Activated CD4-positive, alpha-beta T cell treated with anti-CD3 and anti-CD28 coated beads, Interleukin-2, amount 50 U/mL, for 24 hours (primary cell): ENCODE measurements at regions not wholly inside any gene's neighbourhood (a gene's known extent, or its start where the extent isn't known, plus 50 kb on each side); places are given as distances from the start of the nearest gene placed in this dataset.

ENCODE experiments used
- DNase-seq, 2 donors: peaks; one replicate each; pipeline ENCODE4 v3.0.0-alpha.2; 2020; ENCODE audit warnings: low read depth in 1 of 2, low spot score in 1 of 2

DNA sequence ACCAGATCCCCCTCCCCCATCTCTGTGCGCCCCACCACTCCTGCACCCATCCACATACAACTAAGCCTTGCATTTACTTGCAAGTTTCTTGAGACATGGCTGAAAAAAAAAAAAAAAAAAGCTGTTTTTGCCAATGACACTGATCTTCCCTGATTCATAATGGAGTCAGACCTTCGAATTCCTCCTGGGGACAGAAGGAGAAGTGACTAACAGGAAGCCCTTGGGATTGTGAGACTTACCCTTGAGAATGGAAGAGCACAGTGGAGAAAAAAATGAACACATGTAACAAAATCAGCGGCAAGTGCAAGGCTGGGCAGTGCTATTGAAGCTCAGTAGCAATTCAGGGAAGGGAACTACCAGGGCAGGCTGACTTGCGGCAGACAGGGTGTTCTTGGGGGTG is 288.4 kb downstream of the BCOR start:
- DNase-seq, result no peak

DNA sequence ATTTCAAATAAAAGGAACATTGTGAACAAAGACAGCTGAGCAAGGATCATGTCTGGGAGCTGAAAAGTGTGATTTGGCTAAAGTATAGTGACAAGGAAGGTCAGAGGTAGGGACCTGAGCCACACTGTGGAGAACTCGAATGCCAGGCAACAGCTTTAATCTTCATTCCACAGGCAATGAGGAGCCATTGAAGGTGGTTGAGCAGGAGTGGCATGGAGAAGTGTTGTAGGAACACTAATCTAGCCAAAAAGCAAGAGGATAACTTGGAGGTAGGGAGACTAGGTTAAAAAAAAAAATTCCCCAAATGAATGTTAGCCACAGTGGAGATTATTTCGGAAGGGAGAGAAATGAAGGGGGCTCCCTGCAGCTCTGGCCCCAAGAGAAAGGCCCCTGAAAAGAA is 286.9 kb downstream of the BCOR start:
- DNase-seq, result no peak

DNA sequence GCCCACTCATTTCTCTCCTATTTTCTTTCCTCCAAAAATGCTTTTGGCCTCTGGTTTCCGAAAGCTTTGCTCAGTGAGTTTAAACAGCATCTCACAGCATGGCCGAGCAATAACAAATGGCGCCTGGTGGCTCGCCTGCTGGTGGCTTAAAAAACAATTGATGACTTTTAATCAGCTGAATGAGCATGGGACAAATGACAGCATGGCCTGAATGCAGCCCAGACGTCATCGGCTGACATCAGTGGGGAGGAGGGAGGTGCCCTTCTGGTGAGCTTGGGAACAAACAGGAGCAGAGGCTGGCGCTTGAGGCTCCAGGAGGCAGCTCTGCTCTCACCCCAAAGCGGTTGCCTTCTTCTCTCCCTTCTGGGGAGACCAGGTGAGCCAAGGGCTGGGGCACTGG is 286.4 kb downstream of the BCOR start:
- no peak for DNase-seq

DNA sequence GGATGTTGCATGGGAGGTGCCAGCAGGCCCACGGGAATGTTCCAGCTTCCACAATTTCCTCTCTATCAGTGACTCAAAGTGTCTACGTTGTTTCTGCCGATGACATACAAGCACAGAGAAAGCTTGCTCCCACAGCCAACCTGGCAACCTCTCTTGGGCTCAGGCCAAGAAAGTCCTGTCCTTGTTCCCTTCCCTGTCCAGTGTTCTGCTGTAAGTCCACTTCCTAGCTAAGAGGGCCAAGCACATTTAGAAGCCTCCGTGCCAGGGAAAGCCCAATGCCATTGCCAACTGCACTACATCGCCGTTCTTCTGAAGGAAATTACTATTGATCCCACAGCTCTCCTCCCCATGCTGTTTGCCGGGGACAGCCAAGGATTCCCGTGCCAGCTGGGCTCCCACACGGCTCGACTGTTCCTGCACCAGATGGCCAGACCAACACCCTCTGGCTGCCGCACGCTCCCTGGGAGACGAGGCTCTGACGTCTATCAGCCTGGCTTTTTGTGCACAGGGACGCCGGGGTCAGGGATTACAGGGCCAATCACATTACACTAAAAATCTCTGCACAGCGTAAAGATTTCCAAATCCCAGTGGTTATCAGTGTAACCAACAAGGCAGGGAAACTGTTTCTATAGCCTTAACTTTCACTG is 284.0 kb downstream of the BCOR start:
- no peak for DNase-seq

DNA sequence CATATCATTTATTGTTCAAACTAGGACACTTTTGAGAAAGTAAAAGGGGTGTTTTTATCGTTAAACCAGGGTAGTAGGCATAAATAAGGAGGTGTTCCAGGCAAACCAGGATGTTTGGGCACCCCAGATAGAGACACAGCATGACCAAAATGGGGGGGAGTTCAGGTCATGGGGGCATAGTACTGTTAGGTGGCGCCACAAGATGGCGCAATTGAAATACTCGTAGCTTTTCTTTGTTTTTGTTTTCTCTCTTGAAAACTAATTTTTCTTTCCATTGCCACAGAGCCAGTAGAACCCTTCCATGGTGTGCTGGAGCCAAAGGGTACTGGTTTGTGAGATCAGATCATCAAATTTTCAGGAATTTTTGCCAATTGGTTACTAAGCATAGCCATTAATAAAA is 283.4 kb downstream of the BCOR start:
- no peak for DNase-seq

DNA sequence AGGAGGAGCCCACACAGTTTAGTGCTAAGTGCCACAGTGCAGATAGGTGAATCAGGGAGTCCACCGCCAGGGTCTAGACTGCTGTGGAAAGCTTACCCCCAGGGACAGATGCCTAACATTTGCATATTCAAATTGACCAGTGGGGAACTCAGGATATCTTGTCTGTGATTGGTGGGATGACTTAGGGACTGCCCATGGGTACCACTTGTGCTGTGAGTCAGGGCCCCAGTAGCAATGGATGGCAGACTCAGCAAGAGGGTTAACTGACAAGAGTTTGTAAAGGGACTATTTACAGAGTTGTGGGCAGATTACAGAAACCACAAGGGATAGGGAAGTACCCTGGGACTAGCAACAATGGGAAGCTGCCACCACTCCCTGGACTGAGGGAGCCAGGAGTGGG is 282.1 kb downstream of the BCOR start:
- DNase-seq, result peak in 1 of 2 donors; percentile 6

DNA sequence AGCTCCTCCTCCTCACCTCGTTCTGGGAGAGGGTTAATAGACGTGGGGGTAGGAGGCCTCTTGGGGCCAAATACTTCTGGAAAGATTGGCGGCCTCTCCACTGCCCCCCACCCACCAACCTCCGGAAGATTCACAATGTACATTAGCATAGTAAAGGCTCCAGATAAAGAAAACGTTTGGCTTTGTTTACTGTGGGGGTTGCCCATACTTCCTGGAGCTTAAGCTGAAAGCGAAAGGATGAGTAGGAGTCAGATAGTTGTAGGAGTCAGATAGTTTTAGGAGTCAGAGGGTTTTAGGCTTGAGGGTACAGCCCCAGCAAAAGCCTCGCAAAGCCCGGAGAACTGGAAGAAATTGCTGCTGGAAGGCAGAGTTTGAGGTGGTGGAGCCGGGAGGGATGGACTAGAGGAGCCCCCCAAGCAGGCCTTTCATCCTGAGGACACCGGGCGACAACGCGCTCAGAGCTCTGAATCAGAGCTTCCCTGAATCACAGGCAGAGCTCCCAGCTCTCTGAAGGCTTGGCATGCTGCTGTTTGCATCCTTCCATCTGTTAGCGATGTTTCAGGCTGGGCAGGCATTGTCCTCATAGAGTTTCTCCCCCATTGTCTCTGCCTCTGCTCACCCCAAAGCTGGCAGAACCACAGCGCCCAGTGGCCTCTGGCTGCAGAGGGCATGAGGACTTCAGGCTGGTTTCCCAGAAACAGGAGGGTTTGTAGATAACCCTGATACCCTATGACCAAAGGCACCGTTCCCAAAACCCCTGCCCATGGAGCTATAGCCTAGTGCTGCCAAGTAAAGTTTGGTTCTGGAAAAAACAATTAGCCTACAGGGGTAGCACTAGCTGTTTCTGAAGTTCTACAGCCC is 280.7 kb downstream of the BCOR start:
- no peak for DNase-seq

DNA sequence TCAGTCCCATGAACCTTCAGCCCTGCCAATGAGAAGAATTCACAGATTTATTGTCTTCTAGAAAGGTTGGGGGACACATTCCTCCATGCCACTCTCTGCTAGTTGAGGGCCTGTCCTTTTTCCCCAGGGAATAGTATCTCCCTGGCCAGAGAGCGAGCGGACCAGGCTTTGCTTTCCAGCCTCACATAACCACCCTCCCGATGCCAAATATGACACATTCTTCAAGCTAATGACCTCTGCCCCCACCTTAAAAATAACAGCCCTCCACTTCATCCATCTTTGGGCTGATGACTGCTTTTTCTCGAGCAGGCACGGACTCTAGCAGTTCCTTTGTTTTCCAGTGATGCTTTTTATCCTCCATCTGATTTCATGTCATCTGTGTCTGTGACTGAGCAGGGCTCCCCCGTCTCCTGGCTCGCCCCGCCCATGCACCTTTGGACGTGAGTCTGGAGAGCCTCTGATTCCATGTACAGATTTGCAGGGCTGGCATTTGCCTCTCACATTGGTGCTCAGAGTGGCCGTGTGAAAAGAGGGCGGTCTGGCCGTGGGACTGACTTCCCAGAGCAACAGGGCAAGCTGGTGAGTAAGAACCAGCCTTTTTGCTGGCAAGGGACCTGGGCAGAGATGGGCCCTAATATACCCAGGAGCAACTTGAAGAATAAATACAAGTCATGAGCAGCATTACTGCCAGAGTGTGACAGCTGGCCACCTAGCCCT is 279.8 kb downstream of the BCOR start:
- DNase-seq, result no peak

DNA sequence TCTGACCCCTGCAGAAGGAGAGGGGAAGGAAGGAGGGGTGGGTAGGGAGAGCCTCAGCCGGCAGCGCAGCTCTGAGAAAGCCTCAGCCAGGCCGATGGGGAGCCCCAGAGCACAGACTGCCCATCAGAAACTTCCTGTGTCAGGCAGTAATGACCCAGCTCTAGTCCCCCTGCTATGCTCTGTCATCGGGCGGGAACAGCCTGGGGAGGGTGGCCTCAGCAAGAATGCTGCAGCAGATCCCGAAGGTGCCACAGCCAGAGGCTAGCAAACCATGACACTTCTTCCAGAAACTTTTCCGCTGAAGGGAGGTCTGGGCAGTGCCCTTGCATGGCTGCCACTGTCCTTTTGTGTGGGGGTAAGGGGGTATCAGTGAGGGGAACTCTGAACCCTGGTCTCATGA is 279.0 kb downstream of the BCOR start:
- DNase-seq, result no peak

DNA sequence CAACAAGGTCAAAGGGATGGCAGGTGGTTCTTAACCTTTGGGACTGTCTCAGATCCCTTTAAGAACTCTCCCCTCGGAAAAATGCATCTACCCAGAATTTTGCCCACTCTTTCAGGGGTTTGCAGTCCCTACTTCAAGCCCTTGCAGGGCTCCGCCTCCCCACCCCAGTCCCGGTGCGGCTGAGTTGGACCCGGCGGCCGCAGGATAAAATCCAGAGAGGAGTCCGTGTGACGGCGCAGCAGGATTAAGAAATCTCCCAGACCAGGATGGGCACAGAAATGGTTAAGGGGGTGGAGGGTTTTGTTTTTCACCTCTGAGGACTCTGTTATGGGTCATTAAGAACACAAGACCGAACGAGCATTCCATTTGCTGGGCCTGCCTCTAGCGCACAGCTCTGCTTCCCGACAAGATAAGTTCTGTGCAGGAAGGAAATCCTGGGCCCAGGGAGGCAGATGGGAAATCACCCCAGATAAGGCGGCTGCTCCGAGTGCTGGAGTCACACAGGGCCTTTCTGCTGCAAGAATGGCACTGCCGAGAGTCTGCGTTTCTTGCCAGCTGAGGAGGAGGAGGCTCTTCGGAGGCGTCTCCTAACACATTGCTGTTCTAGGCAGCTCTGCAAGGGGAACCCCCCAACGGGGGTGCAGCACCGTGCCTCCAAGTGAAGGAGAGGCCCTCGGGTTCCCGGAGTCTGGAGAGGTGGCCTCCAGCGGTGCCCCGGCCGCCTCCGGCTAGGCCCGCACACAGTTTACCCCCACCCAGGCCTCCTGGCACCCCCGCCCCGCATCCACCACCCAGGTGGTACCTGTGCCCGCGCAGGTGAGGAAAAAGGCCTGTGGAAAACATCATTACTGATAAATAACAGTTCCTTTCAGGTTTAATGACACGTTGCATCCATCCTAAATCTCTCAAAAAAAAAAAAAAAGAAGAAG is 277.6 kb downstream of the BCOR start:
- no peak for DNase-seq

DNA sequence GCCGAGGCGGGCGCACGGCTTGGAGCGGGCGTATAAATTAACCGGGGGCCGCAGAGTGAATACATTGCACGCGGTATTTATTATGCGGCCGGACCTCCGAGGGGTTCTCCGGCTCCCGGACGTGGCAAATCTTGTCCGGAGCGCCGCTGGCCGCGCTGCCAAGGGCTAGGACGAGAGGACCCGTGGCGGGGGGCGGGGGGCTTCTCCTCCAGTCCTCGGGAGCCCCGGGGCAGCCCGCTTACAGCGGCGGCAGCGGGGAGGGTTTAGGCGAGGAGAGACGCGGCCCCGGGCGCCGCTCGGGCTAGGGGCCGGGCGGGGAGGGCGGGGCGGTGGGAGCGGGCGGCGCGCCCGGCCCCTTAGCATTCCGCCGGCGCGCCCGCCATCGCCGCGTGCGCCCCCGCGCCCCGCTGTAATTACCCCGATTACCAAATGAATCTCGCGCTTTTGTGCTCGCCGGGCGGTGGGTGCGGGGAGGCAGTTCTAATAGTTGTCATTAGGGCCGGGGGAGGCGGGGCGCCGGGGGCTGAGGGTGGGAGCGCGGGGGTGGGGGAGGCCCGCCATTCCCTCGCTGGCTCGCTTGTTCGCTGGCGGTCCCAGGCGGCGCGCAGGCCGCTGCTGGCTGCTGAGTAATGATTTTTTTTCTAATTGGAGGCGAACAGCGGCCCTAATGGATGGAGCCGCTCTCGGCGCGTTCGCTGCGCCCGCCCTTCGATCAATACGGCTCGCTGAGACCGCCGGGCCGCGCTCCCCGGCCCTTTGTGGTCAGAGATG is 276.6 kb downstream of the BCOR start:
- DNase-seq, result peak in 1 of 2 donors; percentile 8

DNA sequence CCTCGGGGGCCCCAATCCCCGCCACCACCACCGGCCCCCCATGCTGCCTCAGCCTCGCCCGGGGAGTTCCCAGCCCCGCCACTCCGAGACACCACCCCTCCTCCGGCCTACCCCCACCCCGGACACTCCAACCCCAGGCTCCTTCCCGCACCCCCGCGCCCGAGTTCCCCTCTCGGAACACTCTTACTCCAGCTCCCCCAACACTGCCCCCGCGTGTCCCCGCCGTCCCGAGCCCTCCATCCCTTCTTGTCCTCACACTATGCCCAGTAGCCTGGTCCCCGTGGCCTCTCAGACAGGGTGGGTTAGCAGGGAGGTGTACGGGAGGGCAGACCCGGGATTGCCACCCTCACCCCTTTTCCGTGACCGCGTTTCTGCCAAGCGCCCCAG is 276.1 kb downstream of the BCOR start:
- no peak for DNase-seq

DNA sequence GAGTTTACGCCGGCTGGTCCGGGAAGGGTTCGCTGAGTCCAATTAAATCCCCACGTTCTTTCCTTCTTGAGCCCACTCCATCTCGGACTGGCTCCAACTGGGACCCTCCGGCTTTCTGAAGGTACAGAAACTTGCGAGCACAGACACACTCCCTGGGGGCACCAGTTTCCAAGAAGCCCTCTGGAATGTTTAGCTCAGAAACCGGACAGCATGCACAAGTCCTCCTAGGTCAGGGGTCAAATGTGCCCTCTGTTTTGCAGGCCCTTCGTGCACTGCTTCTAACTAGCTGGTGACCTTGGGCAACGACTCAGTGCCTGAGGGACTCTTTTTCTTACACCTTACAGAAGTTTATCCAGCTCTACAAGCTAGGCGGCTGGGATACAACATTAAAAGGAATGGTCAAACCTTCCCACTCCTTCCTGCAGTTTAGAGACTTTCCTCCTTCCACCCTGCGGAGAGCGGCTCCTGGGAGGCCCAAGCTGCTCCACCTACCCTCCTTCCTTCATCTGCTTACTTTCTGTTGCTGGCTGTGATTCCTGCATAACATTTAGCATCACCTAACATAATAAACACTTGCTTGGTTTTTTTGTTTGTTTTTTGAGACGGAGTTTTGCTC is 275.5 kb downstream of the BCOR start:
- DNase-seq, result no peak

DNA sequence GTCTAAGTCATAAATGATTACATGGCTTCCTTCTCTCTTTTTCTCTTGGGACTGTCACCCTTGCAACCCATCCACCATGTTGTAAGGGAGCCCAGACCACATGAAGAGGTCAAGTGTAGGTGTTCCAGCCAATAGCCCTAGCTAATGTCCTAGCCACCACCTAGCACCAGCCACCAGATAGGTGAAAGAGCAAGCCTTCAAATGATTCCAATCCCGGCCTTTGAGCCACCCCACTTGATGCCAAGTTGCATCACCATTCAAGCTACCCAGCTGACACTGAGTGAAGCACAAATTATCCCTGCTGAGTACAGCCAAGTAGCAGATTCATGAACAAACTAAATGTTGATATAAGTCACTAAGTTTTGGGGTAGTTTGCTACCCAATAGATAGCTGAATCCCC is 274.3 kb downstream of the BCOR start:
- DNase-seq, result no peak

DNA sequence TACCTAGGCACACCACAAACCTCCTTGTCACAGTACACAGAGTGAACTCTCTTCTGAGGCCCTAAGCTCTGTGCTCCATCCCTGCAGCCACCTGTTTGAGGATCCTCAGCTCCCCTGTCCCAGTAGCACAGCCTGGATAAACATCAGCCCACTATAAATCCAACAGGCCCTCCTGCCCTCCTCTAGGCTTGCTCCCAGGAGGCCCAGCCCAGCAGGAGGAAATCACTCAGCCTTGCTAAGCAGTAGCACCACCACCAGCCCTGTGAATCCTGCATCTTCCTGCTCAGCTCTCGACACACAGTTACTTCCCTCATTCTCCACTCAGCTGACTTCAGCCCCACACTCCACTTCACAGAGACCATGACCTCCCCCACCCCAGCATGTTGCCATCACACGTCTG is 273.9 kb downstream of the BCOR start:
- no peak for DNase-seq

DNA sequence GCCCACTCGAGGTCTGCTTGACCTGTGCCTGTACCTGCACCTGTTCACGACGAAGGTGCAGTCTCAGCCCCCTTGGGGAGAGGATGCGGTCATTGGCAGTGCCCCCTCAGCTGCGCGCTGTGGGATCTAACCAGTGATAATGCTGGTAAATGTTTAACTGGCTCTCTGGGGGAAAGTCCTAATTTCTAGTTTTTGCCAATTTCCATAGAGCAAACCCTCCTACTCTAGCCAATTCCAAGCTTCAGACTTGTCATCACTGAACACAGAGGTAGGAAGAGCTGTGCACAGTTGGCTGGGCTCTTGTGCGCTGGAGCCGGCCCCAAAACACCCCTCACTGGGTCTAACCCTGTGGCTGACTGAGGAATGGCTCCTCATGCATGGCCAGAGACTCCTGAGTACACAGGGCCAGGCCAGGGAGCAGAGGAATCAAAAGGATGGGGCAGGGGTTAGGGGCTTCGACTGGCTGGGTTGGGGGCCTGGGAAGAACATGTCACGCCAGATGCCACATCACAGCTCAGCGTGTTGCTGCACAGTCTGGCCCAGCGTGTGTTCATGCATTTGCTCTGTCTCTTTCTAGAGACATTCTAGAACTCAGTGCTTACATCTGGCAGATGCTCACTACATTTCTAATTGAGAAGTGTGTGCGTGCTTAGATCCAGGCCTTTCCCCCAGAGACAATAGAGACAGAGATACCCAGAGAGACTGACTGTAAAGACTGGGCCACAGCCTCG is 270.8 kb downstream of the BCOR start:
- no peak for DNase-seq

DNA sequence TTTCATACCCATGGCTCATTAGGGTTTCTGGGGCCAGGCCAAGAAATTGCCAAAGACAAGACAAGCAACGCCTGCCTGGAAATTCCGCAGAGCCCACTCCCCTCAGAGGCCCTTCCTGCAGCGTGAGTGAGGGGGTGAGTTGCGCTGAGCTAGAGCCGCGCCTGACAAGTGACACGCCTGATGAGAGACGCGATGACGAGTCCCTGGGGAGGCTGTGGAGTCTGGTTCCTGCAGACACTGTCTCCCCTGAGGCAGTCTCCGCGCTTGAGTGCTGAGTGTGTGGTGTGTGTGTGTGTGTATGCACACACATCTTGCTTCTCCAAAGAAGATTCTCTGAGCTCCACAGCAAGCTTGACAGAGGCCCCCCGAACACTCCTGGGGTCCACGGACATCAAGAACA is 269.8 kb downstream of the BCOR start:
- no peak for DNase-seq

DNA sequence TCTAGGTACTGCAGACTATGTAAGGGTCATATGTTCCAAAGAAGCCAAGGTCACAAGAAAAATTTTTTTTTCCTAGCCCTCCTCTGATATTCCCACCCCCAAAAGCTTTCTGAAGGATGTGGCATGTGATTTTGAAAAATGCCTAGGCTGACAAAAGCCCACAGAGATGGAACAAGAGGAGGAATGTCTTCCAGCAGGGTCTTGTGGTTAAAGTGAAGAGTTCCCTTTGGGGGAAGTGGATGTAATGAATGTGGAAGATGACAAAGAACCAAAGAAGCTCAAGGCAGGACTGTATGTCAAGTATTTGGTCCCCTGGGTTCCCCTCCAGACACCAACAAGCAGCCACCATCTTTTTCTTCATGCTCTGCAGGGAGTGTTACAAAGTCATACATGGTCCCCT is 268.8 kb downstream of the BCOR start:
- no peak for DNase-seq

DNA sequence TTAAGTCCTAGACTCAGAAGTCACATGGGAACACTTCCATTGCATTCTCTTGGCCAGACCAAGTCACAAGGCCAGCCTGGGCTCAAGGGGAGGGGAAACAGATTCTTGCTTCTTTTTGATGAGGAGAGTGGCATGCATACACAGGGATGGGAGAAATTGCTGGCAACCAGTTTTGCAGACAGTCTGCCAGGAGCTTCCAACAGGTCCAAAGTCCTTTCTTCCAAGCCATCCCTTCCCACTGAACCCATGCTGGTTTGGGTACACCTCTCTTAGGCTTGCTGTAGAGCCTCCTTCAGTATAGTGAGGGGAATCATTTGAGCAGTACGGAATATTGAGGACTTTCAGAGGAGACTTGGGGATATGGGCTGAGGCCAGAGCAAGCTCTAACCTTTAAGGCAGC is 267.8 kb downstream of the BCOR start:
- no peak for DNase-seq
